ENCODE measurements at regions not wholly inside any gene's neighbourhood (a gene's known extent, or its start where the extent isn't known, plus 50 kb on each side); places are given as distances from the start of the nearest gene placed in this dataset.

- POLR2A ChIA-PET: no interaction called here
- Histone ChIP-seq H3K27me3 (replicated peaks; ENCODE audit: control insufficient read depth, insufficient read depth, low read length) (no peaks in the 10 kb centered on the region), H3K4me1 (no peaks in the 10 kb centered on the region), H3K4me3 (ENCODE audit: low read depth, low read length) (no peak overlapping the region), H3K36me3 (ENCODE audit: control insufficient read depth, insufficient read depth, low read length) (no peaks in the 10 kb centered on the region), H3K9me3 (no peaks in the 10 kb centered on the region)
- CTCF ChIA-PET: no interaction called here
- intact Hi-C loops (cut with micrococcal nuclease; ENCODE audit: unreplicated experiment): no loop called here
- DNase-seq: no peak
- H3K27me3 Mint-ChIP-seq (ENCODE audit: insufficient read depth, unreplicated experiment): no peaks in the 10 kb centered on the region
- H3K9me3 Mint-ChIP-seq (ENCODE audit: unreplicated experiment): no peaks in the 10 kb centered on the region
- H3K4me3 Mint-ChIP-seq (ENCODE audit: unreplicated experiment): no peak overlapping the region
- no peak overlapping the region for H3K27ac Mint-ChIP-seq (ENCODE audit: unreplicated experiment)
- H3K36me3 Mint-ChIP-seq (ENCODE audit: insufficient read depth, unreplicated experiment): no peaks in the 10 kb centered on the region
- H3K4me1 Mint-ChIP-seq (ENCODE audit: low read depth, unreplicated experiment): no peaks in the 10 kb centered on the region
- BruUV-seq (replicated peaks): no TSS peak
- TF ChIP-seq, protein P1, sequence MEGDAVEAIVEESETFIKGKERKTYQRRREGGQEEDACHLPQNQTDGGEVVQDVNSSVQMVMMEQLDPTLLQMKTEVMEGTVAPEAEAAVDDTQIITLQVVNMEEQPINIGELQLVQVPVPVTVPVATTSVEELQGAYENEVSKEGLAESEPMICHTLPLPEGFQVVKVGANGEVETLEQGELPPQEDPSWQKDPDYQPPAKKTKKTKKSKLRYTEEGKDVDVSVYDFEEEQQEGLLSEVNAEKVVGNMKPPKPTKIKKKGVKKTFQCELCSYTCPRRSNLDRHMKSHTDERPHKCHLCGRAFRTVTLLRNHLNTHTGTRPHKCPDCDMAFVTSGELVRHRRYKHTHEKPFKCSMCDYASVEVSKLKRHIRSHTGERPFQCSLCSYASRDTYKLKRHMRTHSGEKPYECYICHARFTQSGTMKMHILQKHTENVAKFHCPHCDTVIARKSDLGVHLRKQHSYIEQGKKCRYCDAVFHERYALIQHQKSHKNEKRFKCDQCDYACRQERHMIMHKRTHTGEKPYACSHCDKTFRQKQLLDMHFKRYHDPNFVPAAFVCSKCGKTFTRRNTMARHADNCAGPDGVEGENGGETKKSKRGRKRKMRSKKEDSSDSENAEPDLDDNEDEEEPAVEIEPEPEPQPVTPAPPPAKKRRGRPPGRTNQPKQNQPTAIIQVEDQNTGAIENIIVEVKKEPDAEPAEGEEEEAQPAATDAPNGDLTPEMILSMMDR (IDR thresholded peaks at IDR 0.05; ENCODE audit: insufficient read depth in 1 of 2, low read depth in 1 of 2, low read length in 1 of 2, severe bottlenecking in 1 of 2, unreplicated experiment in 1 of 2): no peak
Observed at GRCh38 chr5:19369561-19369960, 618.4 kb downstream of the CDH18 start.

DNA sequence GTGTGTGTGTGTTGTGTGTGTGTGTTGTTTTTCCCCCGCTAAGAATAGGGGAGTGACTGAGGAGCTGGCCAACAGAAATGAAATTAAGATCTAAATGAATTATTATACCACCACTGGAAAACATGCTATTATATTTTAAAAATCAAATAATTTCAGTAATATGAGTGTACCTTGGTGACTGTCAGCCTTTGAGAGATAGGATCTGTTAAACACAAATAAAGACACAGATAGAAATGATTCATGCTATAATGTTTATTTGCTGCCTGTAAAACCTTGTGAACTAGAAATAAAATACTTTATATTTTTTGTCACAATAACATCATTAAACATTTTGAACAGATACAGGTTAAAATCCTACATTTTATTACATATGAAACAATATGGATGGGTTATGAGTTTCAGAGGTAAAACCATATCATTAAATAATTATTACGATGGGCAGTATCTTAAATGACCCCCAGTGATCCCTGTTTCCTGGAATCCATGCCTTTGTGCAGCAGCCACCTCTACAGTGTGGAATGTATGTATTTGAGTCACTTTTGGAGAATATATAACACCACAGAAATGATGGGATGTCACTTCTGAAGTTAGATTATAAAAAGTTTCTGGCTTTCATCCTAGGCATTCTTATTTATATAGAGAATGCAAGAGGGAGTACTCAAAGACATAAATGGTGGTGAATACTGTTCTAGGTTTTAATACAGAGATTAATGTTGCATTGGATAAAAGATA lies 617.2 kb downstream of the CDH18 start:
- Mint-ChIP-seq H3K4me3 (ENCODE audit: unreplicated experiment) (no peak overlapping the region), H3K9me3 (ENCODE audit: unreplicated experiment) (no peaks in the 10 kb centered on the region), H3K27ac (ENCODE audit: unreplicated experiment) (no peak overlapping the region), H3K36me3 (ENCODE audit: insufficient read depth, unreplicated experiment) (no peaks in the 10 kb centered on the region), H3K4me1 (ENCODE audit: low read depth, unreplicated experiment) (no peaks in the 10 kb centered on the region), H3K27me3 (ENCODE audit: insufficient read depth, unreplicated experiment) (no peaks in the 10 kb centered on the region)
- Histone ChIP-seq H3K9me3 (no peaks in the 10 kb centered on the region), H3K36me3 (ENCODE audit: control insufficient read depth, insufficient read depth, low read length) (no peaks in the 10 kb centered on the region), H3K4me3 (ENCODE audit: low read depth, low read length) (no peak overlapping the region), H3K4me1 (no peaks in the 10 kb centered on the region), H3K27me3 (replicated peaks; ENCODE audit: control insufficient read depth, insufficient read depth, low read length) (no peaks in the 10 kb centered on the region)
- ChIA-PET POLR2A (no interaction called here), CTCF (no interaction called here)
- TF ChIP-seq, protein P1 (IDR thresholded peaks at IDR 0.05; ENCODE audit: insufficient read depth in 1 of 2, low read depth in 1 of 2, low read length in 1 of 2, severe bottlenecking in 1 of 2, unreplicated experiment in 1 of 2): no peak
- intact Hi-C loops (cut with micrococcal nuclease; ENCODE audit: unreplicated experiment): no loop called here
- DNase-seq: no peak
- BruUV-seq (replicated peaks): no TSS peak

- no peaks in the 10 kb centered on the region for H3K36me3 Mint-ChIP-seq (ENCODE audit: insufficient read depth, unreplicated experiment)
- H3K27me3 Mint-ChIP-seq (ENCODE audit: insufficient read depth, unreplicated experiment): peaks cover 11% of the 10 kb centered on the region
- H3K9me3 Mint-ChIP-seq (ENCODE audit: unreplicated experiment): no peaks in the 10 kb centered on the region
- intact Hi-C loops (cut with micrococcal nuclease; ENCODE audit: unreplicated experiment): no loop called here
- Histone ChIP-seq H3K4me3 (ENCODE audit: low read depth, low read length) (no peak overlapping the region), H3K27me3 (replicated peaks; ENCODE audit: control insufficient read depth, insufficient read depth, low read length) (no peaks in the 10 kb centered on the region), H3K4me1 (no peaks in the 10 kb centered on the region), H3K9me3 (no peaks in the 10 kb centered on the region), H3K36me3 (ENCODE audit: control insufficient read depth, insufficient read depth, low read length) (no peaks in the 10 kb centered on the region)
- no peaks in the 10 kb centered on the region for H3K4me1 Mint-ChIP-seq (ENCODE audit: low read depth, unreplicated experiment)
- TF ChIP-seq, protein P1 (IDR thresholded peaks at IDR 0.05; ENCODE audit: insufficient read depth in 1 of 2, low read depth in 1 of 2, low read length in 1 of 2, severe bottlenecking in 1 of 2, unreplicated experiment in 1 of 2): no peak
- H3K27ac Mint-ChIP-seq (ENCODE audit: unreplicated experiment): no peak overlapping the region
- no peak overlapping the region for H3K4me3 Mint-ChIP-seq (ENCODE audit: unreplicated experiment)
- no peak for DNase-seq
- no TSS peak for BruUV-seq (replicated peaks)
- ChIA-PET CTCF (no interaction called here), POLR2A (no interaction called here)
Observed at GRCh38 chr5:19388391-19388790, 599.6 kb downstream of the CDH18 start.
